Endodermal cell (in vitro differentiated cells): ENCODE measurements at regions not wholly inside any gene's neighbourhood (a gene's known extent, or its start where the extent isn't known, plus 50 kb on each side); places are given as distances from the start of the nearest gene placed in this dataset.
"Not testable (repeated sequence)": the region's sequence is repeated elsewhere in the genome, so short reads cannot be mapped to it uniquely, and the experiment has no call there.

ENCODE experiments used
- DNase-seq: peaks from one replicate; pipeline ENCODE4 v3.0.0-alpha.2; 2017
- H3K27ac ChIP-seq: 2 replicates; pipeline ENCODE4 v1.5.1; 2013; ENCODE audit warnings: mild to moderate bottlenecking, low read depth, low read length, moderate library complexity
- H3K27me3 ChIP-seq: 2 replicates; pipeline ENCODE4 v1.6.1; 2013; ENCODE audit warnings: mild to moderate bottlenecking, low read length, moderate library complexity; ENCODE audit not compliant: insufficient read depth, control insufficient read depth, poor library complexity, severe bottlenecking
- H3K36me3 ChIP-seq: 2 replicates; pipeline ENCODE4 v1.7.0; 2013; ENCODE audit warnings: mild to moderate bottlenecking, low read length, moderate library complexity; ENCODE audit not compliant: control insufficient read depth, insufficient read depth
- H3K4me1 ChIP-seq: one replicate; pipeline ENCODE4 v1.7.0; 2013; ENCODE audit warnings: low read length; ENCODE audit not compliant: control insufficient read depth, insufficient read depth
- H3K4me3 ChIP-seq: 2 replicates; pipeline ENCODE4 v1.5.1; 2013; ENCODE audit warnings: mild to moderate bottlenecking, low read length, moderate library complexity
- H3K9ac ChIP-seq: 2 replicates; pipeline ENCODE4 v1.6.1; 2013; ENCODE audit warnings: mild to moderate bottlenecking, low read length, moderate library complexity; ENCODE audit not compliant: poor library complexity, severe bottlenecking; ENCODE audit errors: extremely low read depth
- H3K9me3 ChIP-seq: 2 replicates; pipeline ENCODE4 v1.6.1; 2013; ENCODE audit warnings: mild to moderate bottlenecking, low read length, moderate library complexity; ENCODE audit not compliant: control insufficient read depth
- H3K27ac Mint-ChIP-seq: 2 replicates; pipeline ENCODE4 v1.8.0; 2020; ENCODE audit warnings: mixed read lengths
- H3K27me3 Mint-ChIP-seq: 2 replicates; pipeline ENCODE4 v1.8.0; 2021; ENCODE audit warnings: mild to moderate bottlenecking, mixed read lengths; ENCODE audit not compliant: insufficient read depth
- H3K36me3 Mint-ChIP-seq: 2 replicates; pipeline ENCODE4 v1.8.0; 2020; ENCODE audit warnings: low read depth, mixed read lengths
- H3K4me1 Mint-ChIP-seq: 2 replicates; pipeline ENCODE4 v1.8.0; 2020; ENCODE audit warnings: mixed read lengths
- H3K4me3 Mint-ChIP-seq: 2 replicates; pipeline ENCODE4 v1.8.0; 2020; ENCODE audit warnings: mild to moderate bottlenecking, moderate library complexity, mixed read lengths
- H3K9me3 Mint-ChIP-seq: 2 replicates; pipeline ENCODE4 v1.8.0; 2020; ENCODE audit warnings: mild to moderate bottlenecking, mixed read lengths
- CTCF ChIP-seq: fragments of 200-600 bp; sonication (generic); conservative IDR thresholded peaks from 2 replicates; pipeline ENCODE4 v1.5.0; 2021; ENCODE audit warnings: antibody characterized with exemption, mild to moderate bottlenecking
- WGBS, 2 experiments: methylation state at CpG; one replicate each; pipeline versions ENCODE4 v1.1.5 to v1.1.7; 2013; ENCODE audit warnings: missing lambda C conversion rate in 2 of 2, mixed read lengths in 1 of 2; ENCODE audit not compliant: insufficient coverage in 1 of 2, insufficient read length in 1 of 2; 5-methylcytosine and 5-hydroxymethylcytosine counted together

GRCh38 chr20:52041966-52042365 lies 149.6 kb downstream of the ZFP64 start:
- Histone ChIP-seq H3K9ac (no peak overlapping the region), H3K9me3 (no peaks in the 10 kb centered on the region), H3K27me3 (no peaks in the 10 kb centered on the region), H3K36me3 (no peaks in the 10 kb centered on the region), H3K4me3 (no peak overlapping the region), H3K4me1 (no peaks in the 10 kb centered on the region), H3K27ac (no peak overlapping the region)
- no peak for DNase-seq
- Mint-ChIP-seq H3K4me3 (no peak overlapping the region), H3K9me3 (no peaks in the 10 kb centered on the region), H3K27ac (no peak overlapping the region), H3K4me1 (peaks cover 6% of the 10 kb centered on the region), H3K36me3 (no peaks in the 10 kb centered on the region), H3K27me3 (no peaks in the 10 kb centered on the region)
- no peak for TF ChIP-seq CTCF
- 89 to 95% methylated on average over 5 to 6 of the region's 6 CpGs for WGBS, 2 experiments

GRCh38 chr20:52039790-52040189 lies 151.8 kb downstream of the ZFP64 start:
- H3K27me3 ChIP-seq = no peaks in the 10 kb centered on the region
- H3K9me3 ChIP-seq = no peaks in the 10 kb centered on the region
- WGBS, 2 experiments = 81 to 95% methylated on average over 6 to 7 of the region's 7 CpGs
- DNase-seq = no peak
- H3K4me1 ChIP-seq = no peaks in the 10 kb centered on the region
- H3K27ac Mint-ChIP-seq = no peak overlapping the region
- no peaks in the 10 kb centered on the region for H3K27me3 Mint-ChIP-seq
- no peaks in the 10 kb centered on the region for H3K36me3 Mint-ChIP-seq
- H3K36me3 ChIP-seq = no peaks in the 10 kb centered on the region
- H3K27ac ChIP-seq = no peak overlapping the region
- no peaks in the 10 kb centered on the region for H3K4me1 Mint-ChIP-seq
- H3K4me3 ChIP-seq = no peak overlapping the region
- TF ChIP-seq CTCF = no peak
- no peaks in the 10 kb centered on the region for H3K9me3 Mint-ChIP-seq
- H3K4me3 Mint-ChIP-seq = no peak overlapping the region
- H3K9ac ChIP-seq = no peak overlapping the region

- not testable (repeated sequence) for H3K9me3 Mint-ChIP-seq, H3K4me3 Mint-ChIP-seq
- WGBS, 2 experiments = 95 to 97% methylated on average over 6 to 9 of the region's 9 CpGs
Observed at GRCh38 chr20:52038632-52039031, 152.9 kb downstream of the ZFP64 start.

GRCh38 chr20:52037370-52037769 lies 154.2 kb downstream of the ZFP64 start:
- Mint-ChIP-seq H3K4me3 (no peak overlapping the region), H3K4me1 (peaks cover 6% of the 10 kb centered on the region), H3K9me3 (peaks cover 3% of the 10 kb centered on the region), H3K36me3 (no peaks in the 10 kb centered on the region), H3K27ac (no peak overlapping the region), H3K27me3 (no peaks in the 10 kb centered on the region)
- H3K4me3 ChIP-seq = no peak overlapping the region
- no peaks in the 10 kb centered on the region for H3K27me3 ChIP-seq
- no peaks in the 10 kb centered on the region for H3K9me3 ChIP-seq
- no peaks in the 10 kb centered on the region for H3K36me3 ChIP-seq
- no peak overlapping the region for H3K27ac ChIP-seq
- 95 to 96% methylated on average over 3 to 5 of the region's 5 CpGs for WGBS, 2 experiments
- no peak for TF ChIP-seq CTCF
- no peak for DNase-seq
- H3K9ac ChIP-seq = no peak overlapping the region
- H3K4me1 ChIP-seq = no peaks in the 10 kb centered on the region

More at GRCh38 chr20:52038632-52039031, 152.9 kb downstream of the ZFP64 start:
- not testable (repeated sequence) for H3K27ac ChIP-seq, H3K27me3 ChIP-seq, H3K27me3 Mint-ChIP-seq, DNase-seq, H3K27ac Mint-ChIP-seq, H3K36me3 Mint-ChIP-seq, H3K9me3 ChIP-seq, H3K4me1 Mint-ChIP-seq, H3K36me3 ChIP-seq, H3K4me1 ChIP-seq, H3K9ac ChIP-seq, H3K4me3 ChIP-seq
